Stomach (tissue), 8 donors: ENCODE measurements at regions not wholly inside any gene's neighbourhood (a gene's known extent, or its start where the extent isn't known, plus 50 kb on each side); places are given as distances from the start of the nearest gene placed in this dataset.

Experiments
- DNase-seq, 2 donors: peaks; one replicate each; pipeline versions ENCODE4 v3.0.0 to v3.0.0-alpha.2; 2013 to 2019
- H3K27ac ChIP-seq, 5 donors: fragments of 200-600 bp in 4 of 5; sonication (generic) in 4 of 5; one replicate each; pipeline ENCODE4 v1.5.1; 2013 to 2019; ENCODE audit warnings: mild to moderate bottlenecking in 1 of 5, moderate library complexity in 1 of 5
- H3K27me3 ChIP-seq, 3 donors: fragments of 200-600 bp; sonication (generic); one replicate each; pipeline ENCODE4 v1.5.1; 2017 to 2019; ENCODE audit warnings: mixed run types in 1 of 3
- H3K36me3 ChIP-seq, 4 donors: fragments of 200-600 bp; sonication (generic); 1 replicate in 3 of 4; 2 replicates in 1 of 4; pipeline ENCODE4 v1.5.1; 2016 to 2019
- H3K4me1 ChIP-seq, 4 donors: fragments of 200-600 bp; sonication (generic); one replicate each; pipeline ENCODE4 v1.5.1; 2016 to 2019
- H3K4me3 ChIP-seq, 4 donors: fragments of 200-600 bp; sonication (generic) in 3 of 4; one replicate each; pipeline ENCODE4 v1.5.1; 2016 to 2019; ENCODE audit warnings: mild to moderate bottlenecking in 1 of 4
- H3K9me3 ChIP-seq, 4 donors: fragments of 200-600 bp; sonication (generic); one replicate each; pipeline ENCODE4 v1.5.1; 2016 to 2019
- CTCF ChIP-seq, 7 experiments: fragments of 450-650 bp in 4 of 7; fragments of 200-600 bp in 3 of 7; sonication (generic) in 3 of 7; IDR thresholded peaks; one replicate each; pipeline ENCODE4 v1.5.1; 2016 to 2019; ENCODE audit warnings: antibody characterized with exemption in 7 of 7, control low read depth in 2 of 7, mild to moderate bottlenecking in 1 of 7
- EP300 ChIP-seq: sonication (generic); formaldehyde crosslinking; IDR thresholded peaks from one replicate; pipeline ENCODE4 v1.6.1; 2017; ENCODE audit warnings: antibody characterized with exemption
- POLR2A ChIP-seq, 4 donors: fragments of 450-650 bp; IDR thresholded peaks; one replicate each; pipeline ENCODE4 v1.6.1; 2016; ENCODE audit warnings: antibody characterized with exemption in 4 of 4, control low read depth in 2 of 4, mild to moderate bottlenecking in 1 of 4, moderate library complexity in 1 of 4
- POLR2AphosphoS5 ChIP-seq, 3 donors: sonication (generic); formaldehyde crosslinking; IDR thresholded peaks; one replicate each; pipeline ENCODE4 v1.6.1; 2016; ENCODE audit warnings: antibody characterized with exemption in 3 of 3
- WGBS, 5 donors: extraction: QIAGEN DNeasy Blood & Tissue Kit in 3 of 5; methylation state at CpG; one replicate each; pipeline versions ENCODE4 v1.1.5 to v1.1.7; 2013 to 2018; 5-methylcytosine and 5-hydroxymethylcytosine counted together
- intact Hi-C: fragments of 100-400 bp; cut with DNase I; formaldehyde crosslinking; loops from one replicate; pipeline ENCODE4 v1.15.1; 2023; ENCODE audit warnings: low total_unique reads
- donor health status: healthy with polysubstance abuse.
- donor health status: Bipolar disorder and iron deficiency.
- donor health status: healthy.

GRCh38 chr2:13813236-13813635 is 819.3 kb upstream of the LRATD1 start:
- no peak for TF ChIP-seq EP300
- no peaks in the 10 kb centered on the region for H3K27me3 ChIP-seq
- WGBS, 5 donors: 73 to 81% (median 77%) methylated on average over 4 of the region's 4 CpGs
- no peaks in the 10 kb centered on the region for H3K9me3 ChIP-seq
- intact Hi-C loops: no loop called here
- H3K4me3 ChIP-seq: no peak overlapping the region
- peaks cover 0 to 8% (median 0%) of the 10 kb centered on the region in 4 donors for H3K4me1 ChIP-seq
- no peak overlapping the region for H3K27ac ChIP-seq
- DNase-seq: no peak
- no peaks in the 10 kb centered on the region for H3K36me3 ChIP-seq

GRCh38 chr2:13818002-13818401 is 814.5 kb upstream of the LRATD1 start:
- intact Hi-C loops: no loop called here
- no peaks in the 10 kb centered on the region for H3K27me3 ChIP-seq
- no peak for TF ChIP-seq EP300
- TF ChIP-seq POLR2AphosphoS5 (IDR thresholded peaks at IDR 0.05): no peak
- TF ChIP-seq POLR2A (IDR thresholded peaks at IDR 0.05): no peak
- no peak for TF ChIP-seq CTCF (IDR thresholded peaks at IDR 0.05)
- H3K4me3 ChIP-seq: no peak overlapping the region
- no peaks in the 10 kb centered on the region for H3K36me3 ChIP-seq
- H3K9me3 ChIP-seq: no peaks in the 10 kb centered on the region
- H3K4me1 ChIP-seq: peaks cover 0 to 8% (median 0%) of the 10 kb centered on the region in 4 donors
- WGBS, 5 donors: 42 to 62% (median 57%) methylated on average over 4 of the region's 4 CpGs
- no peak overlapping the region for H3K27ac ChIP-seq
- DNase-seq: no peak

GRCh38 chr2:13819896-13820295 is 812.6 kb upstream of the LRATD1 start:
- H3K36me3 ChIP-seq: no peaks in the 10 kb centered on the region
- H3K27me3 ChIP-seq: no peaks in the 10 kb centered on the region
- no peak for TF ChIP-seq POLR2AphosphoS5 (IDR thresholded peaks at IDR 0.05)
- TF ChIP-seq EP300: no peak
- TF ChIP-seq CTCF (IDR thresholded peaks at IDR 0.05): no peak
- no peak for TF ChIP-seq POLR2A (IDR thresholded peaks at IDR 0.05)
- 52 to 76% (median 67%) methylated on average over 2 of the region's 2 CpGs for WGBS, 5 donors
- H3K27ac ChIP-seq: no peak overlapping the region
- DNase-seq: no peak
- H3K4me1 ChIP-seq: peaks cover 0 to 8% (median 0%) of the 10 kb centered on the region in 4 donors
- no peaks in the 10 kb centered on the region for H3K9me3 ChIP-seq
- intact Hi-C loops: no loop called here
- H3K4me3 ChIP-seq: no peak overlapping the region

GRCh38 chr2:13821255-13821880 is 811.1 kb upstream of the LRATD1 start:
- intact Hi-C loops: no loop called here
- Histone ChIP-seq H3K4me3 (no peak overlapping the region), H3K27ac (no peak overlapping the region), H3K4me1 (peaks cover 0 to 8% (median 0%) of the 10 kb centered on the region in 4 donors), H3K27me3 (no peaks in the 10 kb centered on the region), H3K9me3 (no peaks in the 10 kb centered on the region), H3K36me3 (no peaks in the 10 kb centered on the region)
- 72 to 81% (median 77%) methylated on average over 4 of the region's 4 CpGs for WGBS, 5 donors
- no peak for DNase-seq
- TF ChIP-seq POLR2A (IDR thresholded peaks at IDR 0.05) (no peak), EP300 (no peak), POLR2AphosphoS5 (IDR thresholded peaks at IDR 0.05) (no peak), CTCF (IDR thresholded peaks at IDR 0.05) (no peak)

- no peaks in the 10 kb centered on the region for H3K27me3 ChIP-seq
- H3K4me1 ChIP-seq: peaks cover 0 to 8% (median 0%) of the 10 kb centered on the region in 4 donors
- no peak for DNase-seq
- no peak overlapping the region for H3K4me3 ChIP-seq
- no peak overlapping the region for H3K27ac ChIP-seq
- TF ChIP-seq EP300: no peak
- no peak for TF ChIP-seq CTCF (IDR thresholded peaks at IDR 0.05)
- no peak for TF ChIP-seq POLR2A (IDR thresholded peaks at IDR 0.05)
- TF ChIP-seq POLR2AphosphoS5 (IDR thresholded peaks at IDR 0.05): no peak
- 55 to 83% (median 70%) methylated on average over 2 of the region's 2 CpGs for WGBS, 5 donors
- intact Hi-C loops: no loop called here
- H3K36me3 ChIP-seq: no peaks in the 10 kb centered on the region
- no peaks in the 10 kb centered on the region for H3K9me3 ChIP-seq
Observed at GRCh38 chr2:13822365-13822764, 810.2 kb upstream of the LRATD1 start.
